Adrenal gland (tissue), 5 donors: ENCODE measurements at regions not wholly inside any gene's neighbourhood (a gene's known extent, or its start where the extent isn't known, plus 50 kb on each side); places are given as distances from the start of the nearest gene placed in this dataset.

Experiments used
- CTCF ChIP-seq, 6 experiments: fragments of 450-650 bp in 4 of 6; fragments of 200-600 bp in 2 of 6; sonication (generic) in 1 of 6; IDR thresholded peaks; 1 replicate in 5 of 6; 2 replicates in 1 of 6; pipeline versions ENCODE4 v1.5.1 to v1.8.0; 2016 to 2021; ENCODE audit warnings: antibody characterized with exemption in 6 of 6, mild to moderate bottlenecking in 2 of 6, moderate library complexity in 1 of 6
- POLR2A ChIP-seq, 2 donors: fragments of 450-650 bp; IDR thresholded peaks; one replicate each; pipeline ENCODE4 v1.6.1; 2017; ENCODE audit warnings: antibody characterized with exemption in 2 of 2, mild to moderate bottlenecking in 2 of 2, moderate library complexity in 1 of 2
- donor health status: DM: no; HTN: no; CAD: no.

GRCh38 chr21:38881131-38881530 is 75.4 kb downstream of the ETS2 start:
- TF ChIP-seq CTCF (IDR thresholded peaks at IDR 0.05) (no peak), POLR2A (IDR thresholded peaks at IDR 0.05) (no peak)
